Panc1 (cell line): ENCODE measurements at regions not wholly inside any gene's neighbourhood (a gene's known extent, or its start where the extent isn't known, plus 50 kb on each side); places are given as distances from the start of the nearest gene placed in this dataset.

Experiments
- CTCF ChIP-seq: fragments of 450-650 bp; IDR thresholded peaks from 2 replicates; pipeline ENCODE4 v1.5.1; 2017; ENCODE audit warnings: mild to moderate bottlenecking
- POLR2AphosphoS5 ChIP-seq: IDR thresholded peaks from 2 replicates; pipeline ENCODE4 v1.6.1; 2012; ENCODE audit warnings: mild to moderate bottlenecking, low read depth, low read length, moderate library complexity

GRCh38 chr14:104277416-104278213 lies 139.2 kb downstream of the KIF26A start:
- no peak for TF ChIP-seq POLR2AphosphoS5
- TF ChIP-seq CTCF, result no peak
